ENCODE measurements at regions not wholly inside any gene's neighbourhood (a gene's known extent, or its start where the extent isn't known, plus 50 kb on each side); places are given as distances from the start of the nearest gene placed in this dataset.

- TF ChIP-seq CTCF (IDR thresholded peaks at IDR 0.05; ENCODE audit: low read depth, low read length, missing control alignments), result peak; percentile 61
- no peak overlapping the region for H3K4me3 ChIP-seq (replicated peaks; ENCODE audit: low read depth, low read length)
- DNase-seq (ENCODE audit: extremely low read depth, low read depth), result no peak
Observed at GRCh38 chr9:757246-757881, 84.1 kb upstream of the DMRT1 start.

DNA sequence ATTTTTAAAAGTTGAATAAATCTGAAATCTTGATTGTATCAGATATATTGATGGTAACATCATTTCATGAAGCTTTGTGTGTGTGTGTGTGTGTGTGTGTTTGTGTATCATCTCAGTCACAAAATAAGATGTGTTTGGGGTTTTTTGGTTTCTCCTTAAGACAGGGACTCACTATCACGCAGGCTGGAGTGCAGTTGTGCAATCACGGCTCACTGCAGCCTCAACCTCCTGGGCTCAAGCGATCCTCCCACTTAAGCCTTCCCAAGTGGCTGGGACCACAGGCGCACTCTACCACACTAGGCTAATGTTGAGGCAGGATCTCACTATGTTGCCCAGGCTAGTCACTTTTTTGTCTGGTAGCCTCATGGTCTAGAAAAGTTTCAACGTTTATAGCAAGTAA is 83.4 kb upstream of the DMRT1 start:
- H3K4me3 ChIP-seq (replicated peaks; ENCODE audit: low read depth, low read length), result no peak overlapping the region
- no peak for DNase-seq (ENCODE audit: extremely low read depth, low read depth)
- TF ChIP-seq CTCF (IDR thresholded peaks at IDR 0.05; ENCODE audit: low read depth, low read length, missing control alignments), result no peak

DNA sequence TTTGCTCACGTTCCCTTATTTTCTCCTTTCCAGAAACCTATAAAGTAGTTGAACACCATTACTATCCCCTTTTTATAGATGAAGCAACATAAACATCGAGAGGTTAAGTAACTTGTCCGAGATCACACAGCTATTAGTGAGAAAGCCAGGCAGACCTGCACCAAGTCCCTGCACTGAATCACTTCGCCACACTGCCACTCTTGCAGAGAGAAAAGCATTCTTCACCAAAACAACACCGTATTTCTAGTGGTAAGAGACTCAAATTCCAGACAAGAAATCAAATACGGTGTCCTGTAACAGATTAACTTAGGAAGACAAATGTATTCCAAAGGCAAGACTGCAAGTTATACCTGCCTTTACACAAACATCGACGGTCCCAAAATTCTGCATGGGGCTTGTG is 82.0 kb upstream of the DMRT1 start:
- no peak for TF ChIP-seq CTCF (IDR thresholded peaks at IDR 0.05; ENCODE audit: low read depth, low read length, missing control alignments)
- H3K4me3 ChIP-seq (replicated peaks; ENCODE audit: low read depth, low read length), result no peak overlapping the region
- no peak for DNase-seq (ENCODE audit: extremely low read depth, low read depth)

DNA sequence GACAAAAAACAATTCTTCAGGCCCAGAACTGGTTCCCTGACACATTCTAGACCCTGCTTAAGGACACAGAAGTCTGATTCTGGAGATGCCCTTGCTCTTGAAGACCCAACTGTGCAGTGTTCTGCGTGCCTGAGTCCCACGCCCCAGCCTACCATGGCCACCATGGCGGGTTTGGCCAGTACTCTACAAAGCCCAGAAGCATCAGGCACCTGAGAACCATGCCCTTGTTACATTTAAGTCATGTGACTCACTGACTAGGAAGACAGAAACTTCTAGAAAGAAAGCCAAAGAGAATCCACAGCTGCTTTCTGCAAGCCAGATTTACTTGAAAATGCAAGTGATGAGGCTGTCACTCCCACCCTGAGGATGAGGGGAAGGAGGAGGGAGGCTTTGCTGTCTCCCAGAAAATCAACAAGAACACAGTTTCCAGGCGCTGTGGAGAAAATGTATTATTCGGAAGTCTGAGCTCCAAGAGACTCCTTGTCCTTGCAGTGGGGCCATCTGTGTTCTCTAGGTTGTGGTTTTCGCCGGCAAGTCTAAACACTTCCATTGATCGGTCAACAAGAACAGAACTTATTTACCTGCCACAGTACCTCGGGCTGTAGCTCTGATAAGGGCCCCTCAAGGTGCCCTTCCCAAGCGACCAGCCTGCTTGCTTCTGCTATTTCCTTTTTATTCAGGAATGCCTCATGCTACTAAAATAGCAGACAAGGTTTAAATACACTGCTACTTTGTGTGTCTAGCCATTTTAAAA is 81.3 kb upstream of the DMRT1 start:
- H3K4me3 ChIP-seq (replicated peaks; ENCODE audit: low read depth, low read length), result no peak overlapping the region
- DNase-seq (ENCODE audit: extremely low read depth, low read depth), result no peak
- no peak for TF ChIP-seq CTCF (IDR thresholded peaks at IDR 0.05; ENCODE audit: low read depth, low read length, missing control alignments)

- TF ChIP-seq CTCF (IDR thresholded peaks at IDR 0.05; ENCODE audit: low read depth, low read length, missing control alignments), result no peak
- no peak overlapping the region for H3K4me3 ChIP-seq (replicated peaks; ENCODE audit: low read depth, low read length)
- DNase-seq (ENCODE audit: extremely low read depth, low read depth), result no peak
Observed at GRCh38 chr9:761176-761792, 80.2 kb upstream of the DMRT1 start.

DNA sequence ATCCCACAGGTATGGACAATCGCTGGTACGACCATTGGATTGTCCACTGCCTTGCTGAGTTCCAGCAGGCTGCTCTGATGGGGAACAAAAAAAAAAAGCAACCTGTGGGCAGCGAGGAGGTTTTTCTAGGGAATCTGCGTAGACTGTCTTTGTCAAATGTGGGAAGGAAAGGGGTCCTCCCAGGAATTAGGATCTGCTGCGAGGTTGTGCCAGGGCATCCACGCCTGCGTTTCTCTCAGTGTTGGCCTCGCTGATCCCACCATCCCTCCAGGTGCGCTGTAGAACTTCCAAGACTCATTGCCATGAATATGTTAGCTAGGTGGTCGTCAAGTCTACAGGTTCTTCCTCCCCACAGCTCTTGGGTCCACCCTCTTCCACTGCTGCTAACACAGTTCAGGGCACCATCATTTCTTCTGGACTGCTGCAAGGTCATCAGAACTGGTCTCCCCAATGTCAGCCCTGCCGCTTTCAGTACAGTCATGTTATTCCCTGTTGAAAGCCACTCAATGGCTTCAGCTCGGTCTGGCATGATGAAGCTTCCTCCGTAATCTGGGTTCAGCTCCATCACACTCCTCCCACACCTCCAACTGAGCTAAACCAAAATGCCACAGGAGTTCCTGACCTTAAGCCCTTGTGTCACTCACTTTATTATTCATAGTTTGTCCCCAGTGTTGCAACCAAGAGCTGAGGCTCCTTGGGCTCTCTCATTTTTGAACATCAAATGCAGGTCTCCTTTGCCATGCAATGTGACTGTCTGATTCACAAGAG is 79.5 kb upstream of the DMRT1 start:
- DNase-seq (ENCODE audit: extremely low read depth, low read depth), result no peak
- no peak overlapping the region for H3K4me3 ChIP-seq (replicated peaks; ENCODE audit: low read depth, low read length)
- TF ChIP-seq CTCF (IDR thresholded peaks at IDR 0.05; ENCODE audit: low read depth, low read length, missing control alignments), result no peak
